Nephron progenitor cell (in vitro differentiated cells): ENCODE measurements at regions not wholly inside any gene's neighbourhood (a gene's known extent, or its start where the extent isn't known, plus 50 kb on each side); places are given as distances from the start of the nearest gene placed in this dataset.

Experiments used
- DNase-seq: peaks from one replicate; pipeline ENCODE4 v3.0.0; 2021
- H3K27ac Mint-ChIP-seq: 2 replicates; pipeline ENCODE4 v1.8.0; 2021; ENCODE audit warnings: mild to moderate bottlenecking, moderate library complexity, mixed read lengths
- H3K27me3 Mint-ChIP-seq: 2 replicates; pipeline ENCODE4 v1.8.0; 2021; ENCODE audit warnings: mild to moderate bottlenecking, low read depth, mixed read lengths; ENCODE audit not compliant: poor library complexity
- H3K36me3 Mint-ChIP-seq: 2 replicates; pipeline ENCODE4 v1.8.0; 2021; ENCODE audit warnings: low read depth, mixed read lengths
- H3K4me1 Mint-ChIP-seq: 2 replicates; pipeline ENCODE4 v1.8.0; 2021; ENCODE audit warnings: mixed read lengths
- H3K4me3 Mint-ChIP-seq: 2 replicates; pipeline ENCODE4 v1.8.0; 2021; ENCODE audit warnings: mild to moderate bottlenecking, moderate library complexity, mixed read lengths
- H3K9me3 Mint-ChIP-seq: 2 replicates; pipeline ENCODE4 v1.8.0; 2021; ENCODE audit warnings: mild to moderate bottlenecking, moderate library complexity, mixed read lengths
- TF ChIP-seq, protein P1 (sequence below): fragments of 200-600 bp; sonication (generic); IDR thresholded peaks from 2 replicates; pipeline ENCODE4 v1.5.0; 2021; ENCODE audit warnings: antibody characterized with exemption

DNA sequence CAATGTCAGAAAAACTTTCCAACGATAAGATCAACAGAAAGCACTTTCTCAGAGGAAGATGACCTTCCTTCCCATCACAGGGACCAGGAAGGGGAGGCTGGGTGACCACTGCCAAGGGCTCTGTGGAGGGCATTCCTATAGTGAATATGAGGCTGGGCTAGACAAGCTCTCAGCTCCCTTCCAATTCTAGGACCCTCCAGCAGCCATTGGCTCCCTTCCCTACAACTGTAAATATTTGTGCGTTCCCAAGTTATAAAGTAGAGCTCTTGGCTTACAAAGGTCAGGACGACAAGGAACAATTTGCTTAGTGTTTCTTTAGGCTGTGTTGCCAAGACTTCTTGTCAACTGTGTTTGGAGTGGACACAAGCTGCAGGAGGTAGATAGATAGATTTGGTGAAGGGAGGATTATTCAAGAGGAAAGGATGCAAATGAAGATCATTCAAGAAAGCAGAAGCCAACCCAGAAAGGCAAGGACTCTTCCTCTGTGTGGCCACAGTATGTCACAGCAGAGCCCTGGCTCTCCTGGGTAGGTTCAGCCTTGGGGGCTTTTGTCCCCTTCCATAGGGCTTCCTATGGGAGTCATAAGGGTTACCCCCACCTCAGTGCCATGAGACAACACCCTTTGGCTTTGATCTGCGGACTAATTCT, 223.6 kb upstream of the TLE3 start:
- TF ChIP-seq, protein P1, sequence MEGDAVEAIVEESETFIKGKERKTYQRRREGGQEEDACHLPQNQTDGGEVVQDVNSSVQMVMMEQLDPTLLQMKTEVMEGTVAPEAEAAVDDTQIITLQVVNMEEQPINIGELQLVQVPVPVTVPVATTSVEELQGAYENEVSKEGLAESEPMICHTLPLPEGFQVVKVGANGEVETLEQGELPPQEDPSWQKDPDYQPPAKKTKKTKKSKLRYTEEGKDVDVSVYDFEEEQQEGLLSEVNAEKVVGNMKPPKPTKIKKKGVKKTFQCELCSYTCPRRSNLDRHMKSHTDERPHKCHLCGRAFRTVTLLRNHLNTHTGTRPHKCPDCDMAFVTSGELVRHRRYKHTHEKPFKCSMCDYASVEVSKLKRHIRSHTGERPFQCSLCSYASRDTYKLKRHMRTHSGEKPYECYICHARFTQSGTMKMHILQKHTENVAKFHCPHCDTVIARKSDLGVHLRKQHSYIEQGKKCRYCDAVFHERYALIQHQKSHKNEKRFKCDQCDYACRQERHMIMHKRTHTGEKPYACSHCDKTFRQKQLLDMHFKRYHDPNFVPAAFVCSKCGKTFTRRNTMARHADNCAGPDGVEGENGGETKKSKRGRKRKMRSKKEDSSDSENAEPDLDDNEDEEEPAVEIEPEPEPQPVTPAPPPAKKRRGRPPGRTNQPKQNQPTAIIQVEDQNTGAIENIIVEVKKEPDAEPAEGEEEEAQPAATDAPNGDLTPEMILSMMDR = no peak
- Mint-ChIP-seq H3K27me3 (peaks cover 9% of the 10 kb centered on the region), H3K27ac (no peak overlapping the region), H3K9me3 (no peaks in the 10 kb centered on the region), H3K4me1 (peaks cover 59% of the 10 kb centered on the region), H3K4me3 (no peak overlapping the region), H3K36me3 (no peaks in the 10 kb centered on the region)
- no peak for DNase-seq

DNA sequence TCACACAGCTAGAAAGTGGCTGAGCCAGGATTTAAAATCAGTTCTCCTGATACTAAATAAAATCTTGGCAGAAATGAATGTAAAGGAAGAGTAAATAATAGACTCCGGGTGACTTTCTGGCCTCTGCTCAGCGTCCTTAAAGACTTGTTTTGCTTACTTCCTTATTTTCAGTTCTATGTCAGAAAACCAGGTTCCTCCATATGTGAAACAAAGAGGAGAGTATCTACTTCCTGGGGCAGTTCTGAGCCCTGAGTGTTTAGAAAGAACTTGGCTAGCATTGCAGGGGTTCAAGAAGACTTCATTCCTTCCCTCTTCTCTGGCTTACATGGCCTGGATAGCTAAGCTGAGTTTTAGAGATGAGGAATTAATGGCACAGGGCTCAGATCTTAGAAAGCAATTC, 222.8 kb upstream of the TLE3 start:
- no peak for DNase-seq
- Mint-ChIP-seq H3K9me3 (no peaks in the 10 kb centered on the region), H3K27ac (no peak overlapping the region), H3K4me1 (peaks cover 59% of the 10 kb centered on the region), H3K36me3 (no peaks in the 10 kb centered on the region), H3K4me3 (no peak overlapping the region), H3K27me3 (peaks cover 3% of the 10 kb centered on the region)
- TF ChIP-seq, protein P1 = no peak

DNA sequence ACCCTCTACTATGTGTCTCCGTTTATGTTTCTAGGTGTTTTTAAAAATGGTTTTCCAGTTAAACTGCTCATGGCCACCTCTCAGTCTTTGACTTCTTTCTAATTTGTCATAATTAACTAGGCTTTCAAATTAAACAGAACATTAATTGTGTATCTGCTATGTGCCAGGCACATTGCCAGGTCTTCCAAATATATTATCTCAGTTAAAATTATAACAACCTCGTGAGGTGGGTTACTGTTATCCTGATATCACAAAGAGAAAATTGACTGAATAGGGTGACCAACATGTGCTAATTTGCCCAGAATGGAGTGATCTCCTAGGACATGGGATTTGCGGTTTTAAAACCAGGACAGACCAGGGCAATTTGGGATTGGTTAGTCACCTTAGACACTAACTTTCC, 222.4 kb upstream of the TLE3 start:
- no peak overlapping the region for H3K4me3 Mint-ChIP-seq
- peaks cover 57% of the 10 kb centered on the region for H3K4me1 Mint-ChIP-seq
- no peaks in the 10 kb centered on the region for H3K36me3 Mint-ChIP-seq
- no peaks in the 10 kb centered on the region for H3K9me3 Mint-ChIP-seq
- TF ChIP-seq, protein P1 = no peak
- DNase-seq = no peak
- peaks cover 3% of the 10 kb centered on the region for H3K27me3 Mint-ChIP-seq
- no peak overlapping the region for H3K27ac Mint-ChIP-seq

DNA sequence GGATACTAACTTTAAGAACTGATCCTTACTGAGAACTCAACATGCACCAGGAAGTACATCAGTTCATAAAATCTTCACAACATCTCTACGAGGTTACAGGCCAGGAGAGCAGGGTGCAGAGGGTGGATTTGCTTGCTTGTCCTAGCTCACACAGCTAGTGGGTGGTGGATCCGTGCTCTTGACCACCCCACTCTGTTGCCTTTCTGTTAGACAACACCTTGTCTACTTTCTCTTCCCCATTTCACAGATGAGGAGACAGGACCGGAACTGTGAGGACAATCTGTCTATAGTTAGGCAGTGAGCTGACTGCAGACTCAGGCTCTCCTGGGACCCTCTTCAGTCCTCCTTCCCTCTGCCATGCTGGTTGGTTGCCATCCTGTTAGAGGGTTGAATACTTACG, 221.7 kb upstream of the TLE3 start:
- no peaks in the 10 kb centered on the region for H3K36me3 Mint-ChIP-seq
- DNase-seq = no peak
- TF ChIP-seq, protein P1 = no peak
- H3K4me1 Mint-ChIP-seq = peaks cover 50% of the 10 kb centered on the region
- no peaks in the 10 kb centered on the region for H3K9me3 Mint-ChIP-seq
- H3K27me3 Mint-ChIP-seq = peaks cover 3% of the 10 kb centered on the region
- H3K27ac Mint-ChIP-seq = no peak overlapping the region
- no peak overlapping the region for H3K4me3 Mint-ChIP-seq

DNA sequence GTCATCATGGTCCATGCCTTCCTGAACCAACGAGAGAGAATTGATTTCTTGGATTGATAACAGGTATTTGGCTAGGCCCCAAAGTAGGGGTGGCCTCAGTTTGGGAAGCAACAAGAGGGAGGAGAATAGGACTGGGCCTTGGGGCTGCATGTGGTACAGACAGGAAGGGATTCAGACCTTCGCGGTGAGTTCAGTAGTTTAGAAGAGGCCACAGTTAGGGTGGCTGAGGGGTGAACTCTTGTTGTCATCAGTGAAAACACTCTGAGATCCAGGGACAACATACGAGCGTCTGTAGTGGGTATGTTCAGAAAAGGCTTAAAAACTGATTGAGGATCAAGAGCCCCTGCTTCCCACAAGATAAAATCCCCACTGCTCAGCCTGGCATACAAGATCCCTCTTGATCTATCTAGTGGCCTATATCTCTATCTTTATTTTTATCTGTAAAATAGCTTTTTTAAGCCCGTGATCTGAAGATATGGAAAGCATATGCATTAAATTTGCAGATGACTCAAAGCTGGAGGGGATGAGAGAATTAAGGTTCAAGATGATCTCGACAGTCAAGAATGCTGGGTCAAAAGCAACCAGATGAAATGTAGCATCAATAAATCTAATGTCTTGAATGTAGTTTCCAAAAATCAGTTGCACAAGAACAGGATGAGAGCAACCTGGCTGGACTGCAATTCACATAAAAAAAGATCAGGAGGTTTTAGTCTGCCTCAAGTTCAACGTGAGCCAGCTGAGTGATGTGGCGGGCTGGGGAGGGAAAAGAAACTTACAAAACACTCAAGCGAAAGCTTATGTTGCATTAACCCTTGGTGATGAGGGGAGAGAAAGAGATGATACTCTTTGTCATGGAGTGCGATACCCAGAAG, 221.1 kb upstream of the TLE3 start:
- H3K4me1 Mint-ChIP-seq = peaks cover 44% of the 10 kb centered on the region
- H3K4me3 Mint-ChIP-seq = no peak overlapping the region
- DNase-seq = no peak
- no peaks in the 10 kb centered on the region for H3K36me3 Mint-ChIP-seq
- H3K27ac Mint-ChIP-seq = peak overlapping the region; percentile 76
- H3K9me3 Mint-ChIP-seq = no peaks in the 10 kb centered on the region
- TF ChIP-seq, protein P1 = no peak
- H3K27me3 Mint-ChIP-seq = peaks cover 3% of the 10 kb centered on the region
